Activated T-helper 17 cell treated with anti-CD3 and anti-CD28 coated beads, Interleukin-2, amount 50 U/mL, for 72 hours (primary cell): ENCODE measurements at regions not wholly inside any gene's neighbourhood (a gene's known extent, or its start where the extent isn't known, plus 50 kb on each side); places are given as distances from the start of the nearest gene placed in this dataset.

ENCODE experiments used
- ATAC-seq: fragments of 150-1000 bp; cut with Tn5 transposase; replicated peaks from 2 replicates; pipeline ENCODE4 v1.10.0; 2021; ENCODE audit warnings: mild to moderate bottlenecking, moderate library complexity
- H3K27ac Mint-ChIP-seq: one replicate; pipeline ENCODE4 v1.8.0; 2022; ENCODE audit warnings: mixed read lengths
- H3K27me3 Mint-ChIP-seq: one replicate; pipeline ENCODE4 v1.8.0; 2022; ENCODE audit warnings: mixed read lengths
- H3K36me3 Mint-ChIP-seq: one replicate; pipeline ENCODE4 v1.8.0; 2022; ENCODE audit warnings: low read depth, mild to moderate bottlenecking, mixed read lengths
- H3K4me1 Mint-ChIP-seq: one replicate; pipeline ENCODE4 v1.8.0; 2022; ENCODE audit warnings: mixed read lengths
- H3K4me3 Mint-ChIP-seq: one replicate; pipeline ENCODE4 v1.8.0; 2022; ENCODE audit warnings: mild to moderate bottlenecking, mixed read lengths
- H3K9me3 Mint-ChIP-seq: one replicate; pipeline ENCODE4 v1.8.0; 2022; ENCODE audit warnings: mixed read lengths

- Mint-ChIP-seq H3K9me3 (no peaks in the 10 kb centered on the region), H3K27me3 (peaks cover 18% of the 10 kb centered on the region), H3K36me3 (no peaks in the 10 kb centered on the region), H3K4me1 (no peaks in the 10 kb centered on the region), H3K27ac (no peak overlapping the region), H3K4me3 (no peak overlapping the region)
- ATAC-seq: no peak
Measured at GRCh38 chr12:113766131-113766878, 199.8 kb downstream of the RBM19 start.

GRCh38 chr12:113764661-113765060, 201.5 kb downstream of the RBM19 start:
- Mint-ChIP-seq H3K36me3 (no peaks in the 10 kb centered on the region), H3K27me3 (peaks cover 18% of the 10 kb centered on the region), H3K9me3 (no peaks in the 10 kb centered on the region), H3K4me1 (no peaks in the 10 kb centered on the region), H3K4me3 (no peak overlapping the region), H3K27ac (no peak overlapping the region)
- ATAC-seq: no peak

- H3K27ac Mint-ChIP-seq: no peak overlapping the region
- no peaks in the 10 kb centered on the region for H3K9me3 Mint-ChIP-seq
- H3K27me3 Mint-ChIP-seq: peaks cover 23% of the 10 kb centered on the region
- H3K4me3 Mint-ChIP-seq: no peak overlapping the region
- no peak for ATAC-seq
- no peaks in the 10 kb centered on the region for H3K4me1 Mint-ChIP-seq
- no peaks in the 10 kb centered on the region for H3K36me3 Mint-ChIP-seq
Measured at GRCh38 chr12:113762882-113763816, 203.0 kb downstream of the RBM19 start.

GRCh38 chr12:113762155-113762881, 203.8 kb downstream of the RBM19 start:
- no peaks in the 10 kb centered on the region for H3K36me3 Mint-ChIP-seq
- H3K27ac Mint-ChIP-seq: no peak overlapping the region
- H3K27me3 Mint-ChIP-seq: peaks cover 25% of the 10 kb centered on the region
- H3K4me3 Mint-ChIP-seq: no peak overlapping the region
- H3K9me3 Mint-ChIP-seq: no peaks in the 10 kb centered on the region
- no peaks in the 10 kb centered on the region for H3K4me1 Mint-ChIP-seq
- ATAC-seq: no peak

GRCh38 chr12:113759135-113759534, 207.0 kb downstream of the RBM19 start:
- H3K9me3 Mint-ChIP-seq: no peaks in the 10 kb centered on the region
- no peak overlapping the region for H3K4me3 Mint-ChIP-seq
- H3K4me1 Mint-ChIP-seq: no peaks in the 10 kb centered on the region
- no peak for ATAC-seq
- H3K36me3 Mint-ChIP-seq: no peaks in the 10 kb centered on the region
- H3K27ac Mint-ChIP-seq: no peak overlapping the region
- peaks cover 27% of the 10 kb centered on the region for H3K27me3 Mint-ChIP-seq

- no peaks in the 10 kb centered on the region for H3K9me3 Mint-ChIP-seq
- H3K27me3 Mint-ChIP-seq: peaks cover 32% of the 10 kb centered on the region
- no peak overlapping the region for H3K27ac Mint-ChIP-seq
- no peak for ATAC-seq
- H3K4me1 Mint-ChIP-seq: no peaks in the 10 kb centered on the region
- no peaks in the 10 kb centered on the region for H3K36me3 Mint-ChIP-seq
- H3K4me3 Mint-ChIP-seq: no peak overlapping the region
Measured at GRCh38 chr12:113758165-113758924, 207.8 kb downstream of the RBM19 start.

GRCh38 chr12:113757221-113758002, 208.7 kb downstream of the RBM19 start:
- no peaks in the 10 kb centered on the region for H3K4me1 Mint-ChIP-seq
- no peak for ATAC-seq
- no peak overlapping the region for H3K4me3 Mint-ChIP-seq
- no peak overlapping the region for H3K27ac Mint-ChIP-seq
- no peaks in the 10 kb centered on the region for H3K9me3 Mint-ChIP-seq
- no peaks in the 10 kb centered on the region for H3K36me3 Mint-ChIP-seq
- peaks cover 23% of the 10 kb centered on the region for H3K27me3 Mint-ChIP-seq

- Mint-ChIP-seq H3K27me3 (peaks cover 18% of the 10 kb centered on the region), H3K4me3 (no peak overlapping the region)
Measured at GRCh38 chr12:113756609-113757008, 209.5 kb downstream of the RBM19 start.

GRCh38 chr12:113755098-113755497, 211.0 kb downstream of the RBM19 start:
- Mint-ChIP-seq H3K9me3 (no peaks in the 10 kb centered on the region), H3K27me3 (peaks cover 22% of the 10 kb centered on the region), H3K36me3 (no peaks in the 10 kb centered on the region), H3K27ac (no peak overlapping the region), H3K4me3 (no peak overlapping the region), H3K4me1 (no peaks in the 10 kb centered on the region)
- no peak for ATAC-seq

More at GRCh38 chr12:113756609-113757008, 209.5 kb downstream of the RBM19 start:
- ATAC-seq: no peak
- Mint-ChIP-seq H3K27ac (no peak overlapping the region), H3K4me1 (no peaks in the 10 kb centered on the region), H3K9me3 (no peaks in the 10 kb centered on the region), H3K36me3 (no peaks in the 10 kb centered on the region)

GRCh38 chr12:113751513-113751912, 214.6 kb downstream of the RBM19 start:
- H3K27me3 Mint-ChIP-seq: peaks cover 23% of the 10 kb centered on the region
- no peak for ATAC-seq
- H3K27ac Mint-ChIP-seq: no peak overlapping the region
- H3K4me1 Mint-ChIP-seq: no peaks in the 10 kb centered on the region
- H3K9me3 Mint-ChIP-seq: no peaks in the 10 kb centered on the region
- H3K36me3 Mint-ChIP-seq: no peaks in the 10 kb centered on the region
- H3K4me3 Mint-ChIP-seq: no peak overlapping the region

GRCh38 chr12:113749433-113749815, 216.7 kb downstream of the RBM19 start:
- Mint-ChIP-seq H3K27me3 (peaks cover 28% of the 10 kb centered on the region), H3K36me3 (no peaks in the 10 kb centered on the region), H3K9me3 (no peaks in the 10 kb centered on the region), H3K4me3 (no peak overlapping the region), H3K4me1 (no peaks in the 10 kb centered on the region), H3K27ac (no peak overlapping the region)
- no peak for ATAC-seq

GRCh38 chr12:113748707-113749432, 217.3 kb downstream of the RBM19 start:
- ATAC-seq: no peak
- H3K36me3 Mint-ChIP-seq: no peaks in the 10 kb centered on the region
- H3K4me3 Mint-ChIP-seq: no peak overlapping the region
- H3K27me3 Mint-ChIP-seq: peaks cover 24% of the 10 kb centered on the region
- H3K9me3 Mint-ChIP-seq: no peaks in the 10 kb centered on the region
- no peak overlapping the region for H3K27ac Mint-ChIP-seq
- no peaks in the 10 kb centered on the region for H3K4me1 Mint-ChIP-seq

- no peak for ATAC-seq
- Mint-ChIP-seq H3K36me3 (no peaks in the 10 kb centered on the region), H3K27ac (no peak overlapping the region), H3K9me3 (no peaks in the 10 kb centered on the region), H3K4me1 (no peaks in the 10 kb centered on the region), H3K27me3 (peaks cover 26% of the 10 kb centered on the region), H3K4me3 (no peak overlapping the region)
Measured at GRCh38 chr12:113747017-113747416, 219.1 kb downstream of the RBM19 start.
